GM21737 (cell line): ENCODE measurements at regions not wholly inside any gene's neighbourhood (a gene's known extent, or its start where the extent isn't known, plus 50 kb on each side); places are given as distances from the start of the nearest gene placed in this dataset.

Experiments
- ATAC-seq: cut with Tn5 transposase; IDR thresholded peaks from one replicate; pipeline ENCODE4 v1.9.1; 2021; ENCODE audit warnings: mild to moderate bottlenecking, moderate library complexity; ENCODE audit not compliant: unreplicated experiment

GRCh38 chr18:10298346-10298745, 156.1 kb upstream of the APCDD1 start:
- no peak for ATAC-seq

GRCh38 chr18:10299643-10300042, 154.8 kb upstream of the APCDD1 start:
- no peak for ATAC-seq

GRCh38 chr18:10300739-10301138, 153.7 kb upstream of the APCDD1 start:
- ATAC-seq = no peak

GRCh38 chr18:10301831-10302483, 152.5 kb upstream of the APCDD1 start:
- no peak for ATAC-seq

- ATAC-seq = no peak
These were observed 151.3 kb upstream of the APCDD1 start for GRCh38 chr18:10303171-10303570.

- no peak for ATAC-seq
These were observed 149.6 kb upstream of the APCDD1 start for GRCh38 chr18:10304853-10305252.

- ATAC-seq = no peak
These were observed 147.7 kb upstream of the APCDD1 start for GRCh38 chr18:10306779-10307178.

- ATAC-seq = no peak
These were observed 146.3 kb upstream of the APCDD1 start for GRCh38 chr18:10308154-10308553.

- ATAC-seq = no peak
These were observed 143.8 kb upstream of the APCDD1 start for GRCh38 chr18:10310626-10311025.

GRCh38 chr18:10312326-10313015, 142.0 kb upstream of the APCDD1 start:
- no peak for ATAC-seq

- no peak for ATAC-seq
These were observed 141.5 kb upstream of the APCDD1 start for GRCh38 chr18:10313016-10313342.

- ATAC-seq = no peak
These were observed 140.4 kb upstream of the APCDD1 start for GRCh38 chr18:10314066-10314465.

GRCh38 chr18:10315522-10315921, 138.9 kb upstream of the APCDD1 start:
- no peak for ATAC-seq

GRCh38 chr18:10316778-10317177, 137.7 kb upstream of the APCDD1 start:
- ATAC-seq = no peak

GRCh38 chr18:10317864-10318690, 136.4 kb upstream of the APCDD1 start:
- no peak for ATAC-seq

- ATAC-seq = no peak
These were observed 135.8 kb upstream of the APCDD1 start for GRCh38 chr18:10318691-10318970.

- no peak for ATAC-seq
These were observed 135.4 kb upstream of the APCDD1 start for GRCh38 chr18:10319026-10319425.

GRCh38 chr18:10319914-10320600, 134.4 kb upstream of the APCDD1 start:
- ATAC-seq = no peak

- no peak for ATAC-seq
These were observed 133.6 kb upstream of the APCDD1 start for GRCh38 chr18:10320791-10321190.

GRCh38 chr18:10321576-10321975, 132.9 kb upstream of the APCDD1 start:
- ATAC-seq = no peak

GRCh38 chr18:10322004-10322403, 132.4 kb upstream of the APCDD1 start:
- no peak for ATAC-seq

GRCh38 chr18:10322435-10322834, 132.0 kb upstream of the APCDD1 start:
- no peak for ATAC-seq
